GM18508 (cell line): ENCODE measurements at regions not wholly inside any gene's neighbourhood (a gene's known extent, or its start where the extent isn't known, plus 50 kb on each side); places are given as distances from the start of the nearest gene placed in this dataset.
A peak's percentile ranks its signal among the peaks of the same experiment; 100 is the strongest.

Source experiments
- ATAC-seq: cut with Tn5 transposase; IDR thresholded peaks from one replicate; pipeline ENCODE4 v1.9.1; 2021; ENCODE audit warnings: moderate number of reproducible peaks; ENCODE audit not compliant: insufficient read depth, unreplicated experiment

- ATAC-seq = no peak
These were observed 666.8 kb downstream of the ACTL7B start for GRCh38 chr9:108188976-108189375.

- ATAC-seq = no peak
These were observed 667.3 kb downstream of the ACTL7B start for GRCh38 chr9:108188482-108188881.

- no peak for ATAC-seq
These were observed 669.0 kb downstream of the ACTL7B start for GRCh38 chr9:108186642-108187395.

GRCh38 chr9:108185613-108186012 is 670.2 kb downstream of the ACTL7B start:
- no peak for ATAC-seq

- ATAC-seq = no peak
These were observed 670.8 kb downstream of the ACTL7B start for GRCh38 chr9:108184941-108185340.

- ATAC-seq = no peak
These were observed 671.8 kb downstream of the ACTL7B start for GRCh38 chr9:108184009-108184408.

- ATAC-seq = peak; percentile 92
These were observed 672.8 kb downstream of the ACTL7B start for GRCh38 chr9:108182950-108183381.

- no peak for ATAC-seq
These were observed 673.5 kb downstream of the ACTL7B start for GRCh38 chr9:108182270-108182669.

GRCh38 chr9:108181441-108181840 is 674.3 kb downstream of the ACTL7B start:
- ATAC-seq = no peak

- ATAC-seq = no peak
These were observed 675.2 kb downstream of the ACTL7B start for GRCh38 chr9:108180541-108180940.

GRCh38 chr9:108178318-108178717 is 677.5 kb downstream of the ACTL7B start:
- no peak for ATAC-seq

GRCh38 chr9:108168236-108168850 is 678.8 kb upstream of the KLF4 start:
- no peak for ATAC-seq

- no peak for ATAC-seq
These were observed 677.7 kb upstream of the KLF4 start for GRCh38 chr9:108167136-108167900.

- ATAC-seq = no peak
These were observed 677.0 kb upstream of the KLF4 start for GRCh38 chr9:108166519-108166918.

GRCh38 chr9:108163321-108164005 is 673.9 kb upstream of the KLF4 start:
- no peak for ATAC-seq

- no peak for ATAC-seq
These were observed 673.1 kb upstream of the KLF4 start for GRCh38 chr9:108162664-108163063.

GRCh38 chr9:108161503-108161902 is 671.9 kb upstream of the KLF4 start:
- ATAC-seq = no peak

GRCh38 chr9:108160706-108161355 is 671.3 kb upstream of the KLF4 start:
- ATAC-seq = no peak

- ATAC-seq = no peak
These were observed 670.5 kb upstream of the KLF4 start for GRCh38 chr9:108160039-108160438.
